Hematopoietic multipotent progenitor cell treated with erythropoietin and hydrocortisone succinate and interleukin-3 and kit ligand, for 8 days (in vitro differentiated cells): ENCODE measurements at regions not wholly inside any gene's neighbourhood (a gene's known extent, or its start where the extent isn't known, plus 50 kb on each side); places are given as distances from the start of the nearest gene placed in this dataset.
"Not testable (repeated sequence)": the region's sequence is repeated elsewhere in the genome, so short reads cannot be mapped to it uniquely, and the experiment has no call there.

ENCODE experiments used
- DNase-seq: peaks from one replicate; pipeline ENCODE4 v3.0.0-alpha.2; 2015

- DNase-seq = no peak
These were observed 358.7 kb downstream of the RFC3 start for GRCh38 chr13:34176633-34177032.

- DNase-seq = no peak
These were observed 361.5 kb downstream of the RFC3 start for GRCh38 chr13:34179481-34179880.

GRCh38 chr13:34179927-34180326, 362.0 kb downstream of the RFC3 start:
- DNase-seq = no peak

GRCh38 chr13:34181256-34181655, 363.3 kb downstream of the RFC3 start:
- not testable (repeated sequence) for DNase-seq

GRCh38 chr13:34189946-34190345, 372.0 kb downstream of the RFC3 start:
- no peak for DNase-seq

- DNase-seq = no peak
These were observed 383.3 kb downstream of the RFC3 start for GRCh38 chr13:34201050-34201913.

- no peak for DNase-seq
These were observed 389.4 kb downstream of the RFC3 start for GRCh38 chr13:34207334-34207733.

DNA sequence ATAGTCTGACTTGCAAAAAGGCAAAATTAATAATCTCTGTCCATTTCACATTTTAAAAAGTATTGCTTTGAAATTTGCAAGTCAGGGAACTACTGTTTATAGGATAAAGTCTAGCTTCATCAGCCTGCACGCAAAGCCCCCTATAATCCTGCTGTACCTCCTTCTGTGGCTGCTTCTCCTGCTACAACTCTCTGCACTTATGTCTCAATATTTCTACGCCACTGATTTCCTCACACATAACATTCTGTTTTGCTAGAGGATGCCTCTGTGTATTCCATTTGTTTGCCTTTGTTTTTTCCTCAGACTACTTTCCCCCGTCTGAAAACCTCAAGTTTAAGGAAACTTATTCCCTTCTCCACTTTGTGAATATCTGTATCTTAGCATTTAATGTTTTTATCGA, 389.9 kb downstream of the RFC3 start:
- DNase-seq = no peak

DNA sequence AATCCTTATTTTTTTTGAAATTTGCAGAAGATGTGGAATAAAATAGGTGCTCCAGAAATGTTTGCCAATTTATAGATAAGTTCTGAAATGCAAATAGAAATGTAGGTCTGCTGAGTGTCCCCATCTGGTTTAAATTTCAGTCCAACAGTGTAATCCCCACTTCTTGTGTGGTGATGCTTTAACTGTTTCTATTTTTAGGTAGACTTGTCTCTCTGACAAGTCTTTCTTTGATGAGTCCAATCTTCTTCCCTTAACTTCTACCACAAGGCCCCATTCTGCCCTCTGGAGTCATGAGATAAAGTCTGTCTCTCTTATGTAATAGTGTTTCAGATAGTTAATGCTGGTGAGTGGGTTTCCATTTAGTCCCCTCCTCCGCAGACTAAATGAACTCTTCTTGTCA, 390.4 kb downstream of the RFC3 start:
- DNase-seq = no peak

- DNase-seq = no peak
These were observed 392.4 kb downstream of the RFC3 start for GRCh38 chr13:34210341-34210740.

GRCh38 chr13:34214686-34215085, 396.7 kb downstream of the RFC3 start:
- no peak for DNase-seq

DNA sequence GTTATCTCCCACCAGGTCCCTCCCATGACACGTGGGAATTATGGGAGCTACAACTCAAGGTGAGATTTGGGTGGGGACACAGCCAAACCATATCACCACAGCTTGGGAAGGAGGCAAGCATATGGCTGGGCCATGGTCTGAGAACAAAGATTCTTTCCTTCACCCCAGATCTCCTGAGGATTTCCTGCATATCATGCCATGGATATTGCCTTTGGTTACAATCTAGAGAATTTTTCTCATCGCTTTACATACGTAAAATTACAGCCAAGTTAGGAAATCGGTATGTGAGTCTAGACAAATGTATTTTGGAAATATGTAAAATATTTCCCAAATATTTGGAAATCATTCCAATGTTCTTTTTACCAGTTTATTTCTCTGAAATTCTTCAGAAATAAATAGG, 398.3 kb downstream of the RFC3 start:
- DNase-seq = no peak

DNA sequence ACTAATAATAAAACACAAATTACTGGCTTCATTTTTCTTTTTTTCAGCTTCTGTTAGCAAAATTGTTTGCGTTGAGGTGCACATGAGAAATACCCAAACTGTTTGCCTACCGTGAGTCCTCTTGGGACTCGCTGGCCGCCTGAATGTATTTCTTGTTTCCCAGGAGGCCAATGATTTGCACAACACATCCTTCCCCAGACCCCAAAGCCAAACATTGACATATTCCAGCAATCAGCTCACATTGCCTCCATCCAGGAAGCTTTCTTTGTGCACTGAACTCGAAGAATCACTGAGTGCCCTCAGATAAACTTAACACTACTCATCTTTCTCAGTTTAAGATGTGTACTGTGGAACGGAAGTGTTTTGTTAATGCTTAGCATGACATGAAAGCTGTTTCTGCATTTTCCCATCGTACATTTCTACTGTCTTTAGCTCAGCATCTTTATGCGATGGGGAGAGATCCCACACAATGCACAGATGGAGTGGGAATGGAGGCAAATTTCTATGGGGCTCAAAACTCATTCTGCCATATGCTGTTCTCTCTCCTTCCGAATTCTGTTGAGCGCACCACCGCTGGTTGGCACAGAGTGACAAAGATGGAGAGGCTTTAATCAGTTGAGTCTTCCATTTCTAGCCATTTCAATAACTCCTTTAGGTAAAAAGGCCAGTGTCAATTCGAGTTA, 399.5 kb downstream of the RFC3 start:
- DNase-seq = no peak

GRCh38 chr13:34223984-34224383, 406.0 kb downstream of the RFC3 start:
- DNase-seq = no peak

DNA sequence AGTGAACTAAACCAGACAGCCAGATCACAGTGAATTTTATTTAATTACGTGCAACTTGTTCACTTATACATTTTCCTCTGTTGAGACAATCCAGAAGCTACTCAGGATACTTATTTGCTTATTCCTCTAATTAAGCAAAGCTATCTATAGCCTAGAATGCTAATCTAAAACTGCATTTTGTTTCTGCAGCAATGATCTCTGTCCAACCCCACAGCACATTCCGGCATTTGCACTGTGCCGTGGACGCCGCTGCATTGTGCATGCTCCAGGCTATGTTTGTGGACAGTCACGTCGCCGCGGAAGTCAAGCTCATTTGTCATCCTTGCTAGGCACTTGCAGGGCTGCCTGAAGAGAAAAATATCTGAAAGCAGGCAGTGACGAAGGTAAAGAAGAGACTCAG, 406.9 kb downstream of the RFC3 start:
- DNase-seq = no peak

- no peak for DNase-seq
These were observed 412.3 kb downstream of the RFC3 start for GRCh38 chr13:34230271-34230670.

- no peak for DNase-seq
These were observed 423.4 kb downstream of the RFC3 start for GRCh38 chr13:34241332-34241731.

- no peak for DNase-seq
These were observed 425.5 kb downstream of the RFC3 start for GRCh38 chr13:34243403-34243802.

GRCh38 chr13:34246511-34246910, 428.6 kb downstream of the RFC3 start:
- no peak for DNase-seq

DNA sequence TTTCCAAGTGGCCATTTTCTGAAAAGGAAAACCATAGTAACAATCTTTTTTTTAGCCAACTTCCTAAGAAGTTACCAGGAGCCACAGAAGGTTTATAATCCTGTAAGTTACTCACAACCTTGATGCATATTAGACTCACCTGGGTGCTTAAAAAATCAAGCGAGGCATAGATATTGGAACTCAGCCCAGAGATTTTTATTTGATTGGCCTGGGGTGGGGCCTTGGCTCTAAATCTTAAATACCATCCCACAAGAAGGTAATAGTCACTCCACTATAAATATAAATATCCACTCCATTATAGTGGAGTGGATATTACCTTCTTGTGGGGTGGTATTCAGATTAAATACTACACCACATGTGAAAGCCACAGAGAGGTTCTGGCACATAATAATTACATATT, 429.6 kb downstream of the RFC3 start:
- no peak for DNase-seq

DNA sequence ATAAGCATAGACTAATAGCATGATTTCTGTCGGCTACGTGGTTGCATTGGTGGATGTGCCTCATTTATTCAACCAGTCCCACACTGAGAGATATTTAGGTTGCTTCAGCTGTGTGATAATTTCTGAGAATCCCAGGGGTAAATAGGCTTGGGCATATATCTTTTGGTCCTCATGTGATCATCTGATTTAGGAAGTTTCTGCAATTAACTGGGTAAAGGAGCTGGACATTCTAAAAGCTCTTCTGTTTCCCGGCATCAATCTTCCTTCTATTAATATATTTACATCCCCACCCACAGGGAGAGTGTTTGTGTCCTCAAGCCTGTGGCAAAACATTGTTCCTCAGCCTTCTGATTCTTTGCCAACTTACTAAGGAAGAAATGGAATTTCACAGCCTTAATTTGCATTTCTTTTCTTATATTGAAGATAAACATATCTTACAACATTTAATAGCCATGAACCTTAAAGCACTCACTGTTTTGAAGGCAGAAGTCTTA, 431.6 kb downstream of the RFC3 start:
- no peak for DNase-seq

- DNase-seq = no peak
These were observed 432.3 kb downstream of the RFC3 start for GRCh38 chr13:34250151-34250670.

DNA sequence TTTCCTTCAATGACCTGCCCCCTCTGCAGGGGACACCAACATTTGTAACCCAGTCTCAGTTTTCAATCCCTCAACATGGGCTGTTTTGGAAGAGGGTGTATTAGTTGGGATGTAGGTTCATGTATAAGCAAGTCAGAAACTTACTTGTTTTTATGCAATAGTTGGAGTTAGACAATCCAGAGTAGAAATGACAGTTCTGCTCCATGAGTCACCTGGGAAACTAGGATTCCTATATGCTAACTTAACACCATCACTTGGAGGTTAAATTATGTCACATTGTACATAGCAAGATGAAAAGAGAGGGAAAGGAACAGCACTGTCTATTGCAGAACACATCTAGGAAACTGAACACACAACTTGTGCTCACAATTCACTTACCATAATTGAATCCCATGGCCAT, 436.4 kb downstream of the RFC3 start:
- no peak for DNase-seq

DNA sequence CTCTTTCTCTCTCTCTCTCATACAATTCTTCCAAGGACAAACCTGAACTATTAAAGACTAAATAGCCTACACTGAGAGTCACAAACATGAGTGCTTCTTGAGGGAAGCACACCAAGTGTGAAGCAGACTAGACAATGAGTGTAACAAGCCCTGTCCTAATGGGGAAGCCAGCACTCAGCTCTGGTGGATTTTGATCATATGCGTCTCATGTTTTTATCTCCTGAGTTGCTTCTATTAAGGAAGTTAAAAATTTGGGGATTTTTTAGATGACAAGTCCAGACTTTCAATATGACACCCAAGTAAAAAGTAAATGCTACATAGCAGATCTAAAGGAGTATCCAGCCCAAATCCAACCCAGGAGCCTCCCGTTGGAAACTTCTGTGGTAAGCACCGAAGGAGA, 437.8 kb downstream of the RFC3 start:
- no peak for DNase-seq
